Ecto neural progenitor cell (in vitro differentiated cells): ENCODE measurements at regions not wholly inside any gene's neighbourhood (a gene's known extent, or its start where the extent isn't known, plus 50 kb on each side); places are given as distances from the start of the nearest gene placed in this dataset.

Experiments
- DNase-seq: peaks from one replicate; pipeline ENCODE4 v3.0.0-alpha.2; 2018; ENCODE audit warnings: low spot score

GRCh38 chr2:72004201-72004915 is 143.3 kb downstream of the CYP26B1 start:
- DNase-seq: no peak

GRCh38 chr2:72003796-72004195 is 143.9 kb downstream of the CYP26B1 start:
- DNase-seq: peak; percentile 25

- DNase-seq: no peak
Measured at GRCh38 chr2:72003124-72003523, 144.5 kb downstream of the CYP26B1 start.

GRCh38 chr2:72001937-72002690 is 145.5 kb downstream of the CYP26B1 start:
- peak; percentile 39 for DNase-seq

- no peak for DNase-seq
Measured at GRCh38 chr2:72000110-72000509, 147.6 kb downstream of the CYP26B1 start.

GRCh38 chr2:71999580-71999979 is 148.1 kb downstream of the CYP26B1 start:
- DNase-seq: no peak

GRCh38 chr2:71997843-71998242 is 149.8 kb downstream of the CYP26B1 start:
- no peak for DNase-seq

- no peak for DNase-seq
Measured at GRCh38 chr2:71995067-71995665, 152.5 kb downstream of the CYP26B1 start.

GRCh38 chr2:71992036-71992435 is 155.6 kb downstream of the CYP26B1 start:
- no peak for DNase-seq

GRCh38 chr2:71991397-71991796 is 156.3 kb downstream of the CYP26B1 start:
- no peak for DNase-seq

- DNase-seq: no peak
Measured at GRCh38 chr2:71990826-71991225, 156.8 kb downstream of the CYP26B1 start.

GRCh38 chr2:71990122-71990521 is 157.5 kb downstream of the CYP26B1 start:
- no peak for DNase-seq

- DNase-seq: no peak
Measured at GRCh38 chr2:71989671-71990070, 158.0 kb downstream of the CYP26B1 start.

GRCh38 chr2:71988170-71988569 is 159.5 kb downstream of the CYP26B1 start:
- no peak for DNase-seq

GRCh38 chr2:71976685-71977084 is 171.0 kb downstream of the CYP26B1 start:
- no peak for DNase-seq

- no peak for DNase-seq
Measured at GRCh38 chr2:71974846-71975245, 172.8 kb downstream of the CYP26B1 start.

GRCh38 chr2:71971493-71971892 is 176.2 kb downstream of the CYP26B1 start:
- DNase-seq: no peak

GRCh38 chr2:71965530-71965929 is 182.1 kb downstream of the CYP26B1 start:
- no peak for DNase-seq

GRCh38 chr2:71962911-71963694 is 184.6 kb downstream of the CYP26B1 start:
- DNase-seq: no peak

GRCh38 chr2:71962350-71962749 is 185.3 kb downstream of the CYP26B1 start:
- DNase-seq: no peak

GRCh38 chr2:71961289-71962027 is 186.2 kb downstream of the CYP26B1 start:
- DNase-seq: no peak

GRCh38 chr2:71959494-71959893 is 188.2 kb downstream of the CYP26B1 start:
- DNase-seq: no peak
